HL-60 (cell line): ENCODE measurements at regions not wholly inside any gene's neighbourhood (a gene's known extent, or its start where the extent isn't known, plus 50 kb on each side); places are given as distances from the start of the nearest gene placed in this dataset.

Experiments
- DNase-seq, 2 experiments: peaks; one replicate each; pipeline ENCODE4 v3.0.0-alpha.2; 2010 to 2020; ENCODE audit warnings: low read depth in 1 of 2, low spot score in 1 of 2
- H3K27ac ChIP-seq: fragments of 250-450 bp; sonication (Bioruptor Pico); replicated peaks from 2 replicates; pipeline ENCODE4 v1.5.1; 2020; ENCODE audit warnings: mild to moderate bottlenecking, moderate library complexity
- H3K27me3 ChIP-seq: fragments of 250-450 bp; sonication (Bioruptor Pico); 2 replicates; pipeline ENCODE4 v1.5.1; 2021; ENCODE audit warnings: mild to moderate bottlenecking, moderate library complexity; ENCODE audit not compliant: insufficient read depth, poor library complexity, severe bottlenecking
- H3K4me3 ChIP-seq: replicated peaks from 2 replicates; pipeline ENCODE4 v1.5.1; 2011; ENCODE audit warnings: mild to moderate bottlenecking, control low read depth, low read length; ENCODE audit not compliant: insufficient read depth
- CTCF ChIP-seq: IDR thresholded peaks from one replicate; pipeline ENCODE4 v1.5.1; 2011; ENCODE audit warnings: low read length, control low read depth, inconsistent platforms; ENCODE audit not compliant: insufficient read depth
- GABPA ChIP-seq: IDR thresholded peaks from 2 replicates; pipeline ENCODE4 v1.6.1; 2012; ENCODE audit warnings: low read depth
- POLR2AphosphoS5 ChIP-seq: IDR thresholded peaks from 2 replicates; pipeline ENCODE4 v1.6.1; 2012; ENCODE audit warnings: low read depth
- REST ChIP-seq: IDR thresholded peaks from 2 replicates; pipeline ENCODE4 v1.6.1; 2012; ENCODE audit warnings: low read depth; ENCODE audit not compliant: insufficient replicate concordance
- SPI1 ChIP-seq: IDR thresholded peaks from 2 replicates; pipeline ENCODE4 v1.6.1; 2012; ENCODE audit warnings: low read depth, mild to moderate bottlenecking, borderline replicate concordance

GRCh38 chr3:28891485-28891884, 389.4 kb upstream of the RBMS3 start:
- Histone ChIP-seq H3K27ac (no peak overlapping the region), H3K4me3 (no peak overlapping the region), H3K27me3 (no peaks in the 10 kb centered on the region)
- no peak for DNase-seq
- TF ChIP-seq GABPA (no peak), REST (no peak), SPI1 (no peak), CTCF (no peak), POLR2AphosphoS5 (no peak)

GRCh38 chr3:28900301-28900700, 380.6 kb upstream of the RBMS3 start:
- TF ChIP-seq SPI1 (no peak), REST (no peak), CTCF (no peak), GABPA (no peak), POLR2AphosphoS5 (no peak)
- no peak overlapping the region for H3K4me3 ChIP-seq
- no peak for DNase-seq
- H3K27ac ChIP-seq: no peak overlapping the region
- H3K27me3 ChIP-seq: no peaks in the 10 kb centered on the region

GRCh38 chr3:28901018-28901417, 379.9 kb upstream of the RBMS3 start:
- TF ChIP-seq GABPA (no peak), CTCF (no peak), SPI1 (no peak), REST (no peak), POLR2AphosphoS5 (no peak)
- no peak overlapping the region for H3K27ac ChIP-seq
- no peak for DNase-seq
- H3K27me3 ChIP-seq: no peaks in the 10 kb centered on the region
- no peak overlapping the region for H3K4me3 ChIP-seq
